ENCODE measurements at regions not wholly inside any gene's neighbourhood (a gene's known extent, or its start where the extent isn't known, plus 50 kb on each side); places are given as distances from the start of the nearest gene placed in this dataset.

- TF ChIP-seq CTCF (conservative IDR thresholded peaks at IDR 0.05) = no peak
- no peak for TF ChIP-seq EZH2 (IDR thresholded peaks at IDR 0.05; ENCODE audit: low read depth)
Measured at GRCh38 chr2:42886921-42887320, 94.5 kb upstream of the HAAO start.

Data from PC-9 (cell line).